Activated B cell treated with CpG ODN at 0.5 μM for 24 hours (primary cell): ENCODE measurements at regions not wholly inside any gene's neighbourhood (a gene's known extent, or its start where the extent isn't known, plus 50 kb on each side); places are given as distances from the start of the nearest gene placed in this dataset.

ENCODE experiments used
- ATAC-seq: fragments of 200-7000 bp; cut with Tn5 transposase; one replicate; pipeline ENCODE4 v1.10.0; 2021; ENCODE audit warnings: low read depth, mild to moderate bottlenecking, moderate library complexity
- CTCF ChIA-PET: fragments of 350-600 bp; sonication (Branson Sonifier 250); formaldehyde crosslinking; loops from one replicate; lab custom pipeline; 2021; ENCODE audit warnings: antibody characterized with exemption; lab: Charles Lee
- POLR2A ChIA-PET: fragments of 350-600 bp; sonication (Branson Sonifier 250); formaldehyde crosslinking; loops from one replicate; lab custom pipeline; 2021; ENCODE audit warnings: antibody characterized with exemption; lab: Charles Lee
- DNase-seq: peaks from one replicate; pipeline ENCODE4 v3.0.0; 2022
- H3K27ac Mint-ChIP-seq: one replicate; pipeline ENCODE4 v1.8.0; 2020; ENCODE audit warnings: mixed read lengths
- H3K27me3 Mint-ChIP-seq: one replicate; pipeline ENCODE4 v1.8.0; 2021; ENCODE audit warnings: mixed read lengths
- H3K36me3 Mint-ChIP-seq: one replicate; pipeline ENCODE4 v1.8.0; 2021; ENCODE audit warnings: low read depth, mixed read lengths
- H3K4me1 Mint-ChIP-seq: one replicate; pipeline ENCODE4 v1.8.0; 2021; ENCODE audit warnings: mixed read lengths
- H3K4me3 Mint-ChIP-seq: one replicate; pipeline ENCODE4 v1.8.0; 2020; ENCODE audit warnings: mild to moderate bottlenecking, mixed read lengths
- H3K9me3 Mint-ChIP-seq: one replicate; pipeline ENCODE4 v1.8.0; 2020; ENCODE audit warnings: mixed read lengths
- intact Hi-C: fragments of 100-400 bp; cut with micrococcal nuclease; formaldehyde crosslinking; loops from one replicate; pipeline ENCODE4 v1.15.1; 2024
- TF ChIP-seq, protein P1 (sequence below): fragments of 200-600 bp; IDR thresholded peaks from one replicate; pipeline ENCODE4 v1.8.0; 2022; ENCODE audit warnings: antibody characterized with exemption, mild to moderate bottlenecking

DNA sequence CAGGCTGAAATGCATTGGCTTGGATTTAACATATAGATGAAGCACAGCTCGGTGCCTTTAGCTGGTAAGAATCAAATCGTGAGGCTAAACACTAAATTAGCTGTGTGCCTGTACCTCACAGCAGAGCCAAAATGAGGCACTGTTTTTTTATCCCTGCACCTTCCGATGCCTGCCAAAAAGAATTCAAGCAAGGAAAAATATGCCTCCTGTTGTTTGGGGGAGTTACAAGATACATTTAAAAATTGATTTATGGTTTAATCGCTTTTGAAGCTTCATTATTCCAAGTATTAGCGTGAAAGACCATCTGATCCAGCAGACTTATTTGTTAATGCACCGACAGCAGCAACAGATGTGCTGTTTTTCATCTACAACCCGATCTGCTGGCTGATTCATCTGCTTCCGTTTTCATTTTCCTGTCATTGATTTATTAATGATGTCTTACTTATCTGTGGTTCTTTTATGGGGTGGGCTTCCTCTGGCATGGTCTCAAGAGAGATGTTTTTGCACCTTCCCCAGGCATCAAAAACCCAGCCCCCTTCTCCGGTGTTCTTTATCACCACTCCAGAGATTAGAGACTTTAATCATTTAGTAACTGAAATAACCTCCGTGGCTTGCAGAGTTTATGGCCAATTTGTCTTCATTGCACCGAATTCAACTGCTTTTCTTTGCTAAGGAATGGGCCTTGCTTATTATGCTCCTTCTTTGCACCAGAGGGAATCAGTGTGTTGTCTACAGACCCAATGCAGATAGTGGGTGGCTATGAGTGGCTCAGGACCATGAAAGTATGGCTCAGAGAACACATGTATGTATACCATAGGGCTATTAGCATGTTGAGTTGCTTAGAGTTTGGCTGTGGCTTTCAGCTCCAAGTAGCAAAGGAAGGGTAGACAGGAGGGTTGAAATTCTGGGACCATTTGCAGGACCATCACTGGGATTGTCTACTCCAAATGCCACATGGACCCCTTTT is 166.8 kb upstream of the TMEM260 start:
- Mint-ChIP-seq H3K4me1 (peaks cover 7% of the 10 kb centered on the region), H3K4me3 (peak overlapping the region; percentile 59), H3K9me3 (no peaks in the 10 kb centered on the region), H3K36me3 (no peaks in the 10 kb centered on the region), H3K27me3 (no peaks in the 10 kb centered on the region), H3K27ac (no peak overlapping the region)
- ChIA-PET POLR2A (no interaction called here), CTCF (interaction anchor here (1.5 kb wide), 1 partner anchor 10 kb away, joined by 3 read pairs; no protein-coding TSS in a partner anchor)
- DNase-seq = no peak
- intact Hi-C loops = no loop called here
- TF ChIP-seq, protein P1, sequence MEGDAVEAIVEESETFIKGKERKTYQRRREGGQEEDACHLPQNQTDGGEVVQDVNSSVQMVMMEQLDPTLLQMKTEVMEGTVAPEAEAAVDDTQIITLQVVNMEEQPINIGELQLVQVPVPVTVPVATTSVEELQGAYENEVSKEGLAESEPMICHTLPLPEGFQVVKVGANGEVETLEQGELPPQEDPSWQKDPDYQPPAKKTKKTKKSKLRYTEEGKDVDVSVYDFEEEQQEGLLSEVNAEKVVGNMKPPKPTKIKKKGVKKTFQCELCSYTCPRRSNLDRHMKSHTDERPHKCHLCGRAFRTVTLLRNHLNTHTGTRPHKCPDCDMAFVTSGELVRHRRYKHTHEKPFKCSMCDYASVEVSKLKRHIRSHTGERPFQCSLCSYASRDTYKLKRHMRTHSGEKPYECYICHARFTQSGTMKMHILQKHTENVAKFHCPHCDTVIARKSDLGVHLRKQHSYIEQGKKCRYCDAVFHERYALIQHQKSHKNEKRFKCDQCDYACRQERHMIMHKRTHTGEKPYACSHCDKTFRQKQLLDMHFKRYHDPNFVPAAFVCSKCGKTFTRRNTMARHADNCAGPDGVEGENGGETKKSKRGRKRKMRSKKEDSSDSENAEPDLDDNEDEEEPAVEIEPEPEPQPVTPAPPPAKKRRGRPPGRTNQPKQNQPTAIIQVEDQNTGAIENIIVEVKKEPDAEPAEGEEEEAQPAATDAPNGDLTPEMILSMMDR = no peak
- no peak for ATAC-seq

DNA sequence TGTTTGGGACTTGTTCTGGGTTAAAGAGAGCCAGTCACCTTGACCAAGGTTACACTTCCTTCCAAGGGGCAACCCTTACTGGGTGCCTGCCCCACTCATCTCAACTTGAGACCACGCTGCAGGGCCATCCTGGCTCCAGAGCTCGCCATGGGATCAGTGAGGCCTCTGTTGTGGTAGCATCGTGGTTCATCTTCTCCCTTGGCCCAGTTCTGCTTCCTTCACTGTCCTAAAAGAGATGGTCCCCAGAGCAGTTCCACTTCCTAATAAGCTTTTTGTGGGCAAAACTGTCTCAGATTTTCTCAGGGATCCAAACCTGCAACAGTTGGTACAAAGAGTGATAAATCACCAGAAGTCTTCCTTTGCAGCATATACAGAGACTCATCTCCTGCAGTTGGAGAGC is 165.9 kb upstream of the TMEM260 start:
- H3K4me1 Mint-ChIP-seq = peaks cover 7% of the 10 kb centered on the region
- DNase-seq (no peak), ATAC-seq (no peak)
- TF ChIP-seq, protein P1 = no peak
- no peaks in the 10 kb centered on the region for H3K27me3 Mint-ChIP-seq
- ChIA-PET POLR2A (no interaction called here), CTCF (no interaction called here)
- H3K27ac Mint-ChIP-seq = no peak overlapping the region
- no peaks in the 10 kb centered on the region for H3K9me3 Mint-ChIP-seq
- no peak overlapping the region for H3K4me3 Mint-ChIP-seq
- intact Hi-C loops = no loop called here
- no peaks in the 10 kb centered on the region for H3K36me3 Mint-ChIP-seq

DNA sequence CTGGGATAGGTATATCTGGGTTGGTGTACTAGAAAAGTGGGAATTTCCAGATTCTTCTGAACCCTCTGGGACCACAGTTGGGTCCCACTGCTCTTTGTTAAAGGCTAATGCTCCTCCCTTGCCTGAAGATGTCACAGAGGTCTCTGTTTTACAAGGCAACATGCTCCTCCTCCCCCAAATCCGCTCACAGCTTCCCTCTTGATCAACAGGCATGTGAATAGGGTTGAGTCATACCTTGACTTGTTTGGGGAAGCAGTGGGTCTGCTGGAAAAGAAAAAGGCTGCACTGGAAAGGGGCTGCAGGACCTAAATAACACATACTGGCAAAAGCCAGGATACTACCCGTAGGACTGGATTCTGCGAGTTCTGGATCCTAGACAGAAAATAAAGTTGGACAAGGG is 165.4 kb upstream of the TMEM260 start:
- intact Hi-C loops = no loop called here
- Mint-ChIP-seq H3K36me3 (no peaks in the 10 kb centered on the region), H3K4me3 (no peak overlapping the region), H3K9me3 (no peaks in the 10 kb centered on the region), H3K27me3 (no peaks in the 10 kb centered on the region), H3K27ac (no peak overlapping the region), H3K4me1 (peaks cover 7% of the 10 kb centered on the region)
- CTCF ChIA-PET = no interaction called here
- POLR2A ChIA-PET = no interaction called here
- TF ChIP-seq, protein P1 = no peak
- ATAC-seq (no peak), DNase-seq (no peak)

DNA sequence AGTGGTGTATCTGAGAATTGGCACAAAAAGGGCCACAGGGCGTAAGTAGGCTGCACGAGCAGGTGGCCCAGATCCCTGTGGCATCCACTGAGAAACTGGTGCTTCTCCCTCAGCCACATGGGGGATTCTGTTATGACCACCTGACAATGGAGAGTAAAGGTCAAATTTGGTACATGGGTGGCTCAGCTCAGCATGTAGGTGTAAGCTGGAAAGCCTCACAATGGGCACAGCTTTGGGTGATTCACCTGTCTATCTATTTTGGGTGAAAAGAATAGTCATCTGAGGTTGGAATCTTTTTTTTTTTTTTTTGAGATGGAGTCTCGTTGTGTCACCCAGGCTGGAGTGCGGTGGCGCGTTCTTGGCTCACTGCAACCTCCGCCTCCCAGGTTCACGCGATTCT is 163.4 kb upstream of the TMEM260 start:
- Mint-ChIP-seq H3K4me1 (peaks cover 7% of the 10 kb centered on the region), H3K36me3 (no peaks in the 10 kb centered on the region), H3K27ac (no peak overlapping the region), H3K9me3 (no peaks in the 10 kb centered on the region), H3K4me3 (no peak overlapping the region), H3K27me3 (no peaks in the 10 kb centered on the region)
- DNase-seq = no peak
- ATAC-seq = no peak
- TF ChIP-seq, protein P1 = no peak
- intact Hi-C loops = no loop called here
- ChIA-PET CTCF (no interaction called here), POLR2A (no interaction called here)

DNA sequence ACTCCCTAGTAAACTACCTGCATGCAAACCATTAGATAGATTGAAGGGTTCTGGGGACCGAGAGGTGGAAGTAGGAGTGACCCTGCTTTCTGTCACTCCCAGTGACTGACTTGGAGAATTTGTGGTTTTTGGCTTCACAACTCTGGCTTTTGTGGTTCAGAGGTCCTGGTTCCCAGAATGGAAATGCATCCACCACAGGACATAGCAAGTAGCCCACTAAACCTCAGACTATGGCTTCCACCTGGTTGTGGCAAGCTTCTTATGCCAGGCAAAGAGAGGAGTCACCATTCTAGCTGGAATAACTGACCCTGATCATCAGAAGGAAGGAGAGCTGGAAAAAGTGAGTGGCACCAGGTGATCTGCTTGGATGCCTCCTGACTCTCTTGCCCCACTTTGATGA is 162.4 kb upstream of the TMEM260 start:
- Mint-ChIP-seq H3K4me3 (no peak overlapping the region), H3K9me3 (no peaks in the 10 kb centered on the region), H3K36me3 (no peaks in the 10 kb centered on the region), H3K4me1 (peaks cover 7% of the 10 kb centered on the region), H3K27me3 (no peaks in the 10 kb centered on the region), H3K27ac (no peak overlapping the region)
- no peak for ATAC-seq
- ChIA-PET POLR2A (no interaction called here), CTCF (no interaction called here)
- no peak for DNase-seq
- intact Hi-C loops = no loop called here
- TF ChIP-seq, protein P1 = no peak
